ENCODE measurements at regions not wholly inside any gene's neighbourhood (a gene's known extent, or its start where the extent isn't known, plus 50 kb on each side); places are given as distances from the start of the nearest gene placed in this dataset.

DNA sequence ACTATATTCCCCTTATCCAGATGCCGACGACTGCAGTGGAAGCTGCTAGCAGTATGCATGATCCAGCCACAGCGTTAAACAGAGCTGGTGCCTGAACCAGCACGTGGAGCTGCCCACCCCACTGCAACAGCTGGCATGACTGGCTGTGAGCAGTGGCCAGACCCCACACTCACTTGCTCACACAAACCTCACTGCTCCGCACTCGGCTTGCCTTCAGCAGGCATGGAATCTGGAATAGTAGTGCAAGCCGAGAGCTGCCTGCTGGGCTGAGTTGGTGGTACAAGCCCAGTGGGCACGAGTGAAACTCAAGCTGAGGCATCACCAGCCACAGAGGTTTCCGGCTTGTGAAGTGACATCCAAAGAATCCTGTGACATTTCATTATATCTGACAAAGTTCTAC, 1197.6 kb downstream of the FAM133A start (continued):
- no peak for TF ChIP-seq JUNB (IDR thresholded peaks at IDR 0.05; ENCODE audit: unreplicated experiment)
- no peak for TF ChIP-seq NANOG (IDR thresholded peaks at IDR 0.05; ENCODE audit: borderline replicate concordance)
- TF ChIP-seq ZNF114 (CRISPR knock-in tag; IDR thresholded peaks at IDR 0.05) = no peak
- TF ChIP-seq POLR2AphosphoS5 (IDR thresholded peaks at IDR 0.05; ENCODE audit: low read depth) = no peak
- no peak for TF ChIP-seq EZH2 (IDR thresholded peaks at IDR 0.05; ENCODE audit: low read depth, unreplicated experiment)
- no peak for TF ChIP-seq CREB1 (CRISPR knock-in tag; IDR thresholded peaks at IDR 0.05; ENCODE audit: low read depth)
- no peak for TF ChIP-seq REST (IDR thresholded peaks at IDR 0.05; ENCODE audit: unreplicated experiment)
- no peak for TF ChIP-seq CTCF (conservative IDR thresholded peaks at IDR 0.05; ENCODE audit: low read depth in 2 of 2)
- no peak for TF ChIP-seq ZNF331 (CRISPR knock-in tag; IDR thresholded peaks at IDR 0.05; ENCODE audit: low read depth)

DNA sequence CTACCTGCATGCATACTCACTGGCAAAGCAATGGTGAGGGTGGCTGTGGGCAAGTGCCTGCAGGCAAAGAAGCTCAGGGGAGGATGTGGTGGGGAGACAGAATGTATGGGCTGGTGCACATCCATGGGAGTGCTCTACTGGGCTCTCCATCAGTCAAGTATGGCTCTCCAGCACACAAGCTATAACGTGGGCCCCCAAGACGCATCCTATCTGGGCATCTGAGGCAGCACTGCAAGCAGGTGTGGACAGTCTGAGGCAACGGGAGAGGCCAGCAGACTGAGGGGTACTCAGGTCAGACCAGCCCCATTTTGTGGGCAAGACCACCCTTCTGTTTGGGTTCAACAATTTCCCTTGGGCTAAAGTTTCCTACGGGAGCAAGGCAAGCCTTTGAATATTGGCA, 1227.8 kb downstream of the FAM133A start:
- H3K4me3 ChIP-seq = no peak overlapping the region
- no peaks in the 10 kb centered on the region for H3F3A ChIP-seq (replicated peaks; ENCODE audit: low read depth)
- H3K36me3 Mint-ChIP-seq (ENCODE audit: low read depth) = no peaks in the 10 kb centered on the region
- H3K27me3 Mint-ChIP-seq (ENCODE audit: insufficient read depth, low read depth, poor library complexity) = no peaks in the 10 kb centered on the region
- H4K20me1 ChIP-seq (replicated peaks; ENCODE audit: insufficient read depth) = no peaks in the 10 kb centered on the region
- no peaks in the 10 kb centered on the region; the same call in 1 of the 2 replicates for H3K79me2 ChIP-seq (replicated peaks; ENCODE audit: insufficient read depth)
- H3K9me2 ChIP-seq (ENCODE audit: insufficient read depth) = no peaks in the 10 kb centered on the region
- no peaks in the 10 kb centered on the region for H3K4me1 ChIP-seq (ENCODE audit: insufficient read depth)
- no peak overlapping the region for H3K4me2 ChIP-seq
- no peak overlapping the region for H2AFZ ChIP-seq
- no peaks in the 10 kb centered on the region for H3K27me3 ChIP-seq (ENCODE audit: insufficient read depth)
- no peaks in the 10 kb centered on the region for H3K36me3 ChIP-seq (ENCODE audit: insufficient read depth)
- DNase-seq (ENCODE audit: low spot score) (no peak), ATAC-seq (no peak)
- no peak overlapping the region for H3K4me3 Mint-ChIP-seq
- no peaks in the 10 kb centered on the region; the same call in 2 of the 3 replicates for H3K9me3 Mint-ChIP-seq
- no peak overlapping the region for H3K27ac Mint-ChIP-seq
- H3K27ac ChIP-seq (ENCODE audit: low read depth) = no peak overlapping the region
- TF ChIP-seq CREB1 (CRISPR knock-in tag; IDR thresholded peaks at IDR 0.05; ENCODE audit: low read depth) (no peak), REST (IDR thresholded peaks at IDR 0.05; ENCODE audit: unreplicated experiment) (no peak), POLR2AphosphoS5 (IDR thresholded peaks at IDR 0.05; ENCODE audit: low read depth) (no peak), CTCF (conservative IDR thresholded peaks at IDR 0.05; ENCODE audit: low read depth in 2 of 2) (no peak), EZH2phosphoT487 (IDR thresholded peaks at IDR 0.05; ENCODE audit: unreplicated experiment) (no peak)
- H3K4me1 Mint-ChIP-seq = no peaks in the 10 kb centered on the region

All from GM23338 (cell line).